GM18511 (cell line): ENCODE measurements at regions not wholly inside any gene's neighbourhood (a gene's known extent, or its start where the extent isn't known, plus 50 kb on each side); places are given as distances from the start of the nearest gene placed in this dataset.
"Not testable (repeated sequence)": the region's sequence is repeated elsewhere in the genome, so short reads cannot be mapped to it uniquely, and the experiment has no call there.

Experiments used
- ATAC-seq: cut with Tn5 transposase; IDR thresholded peaks from one replicate; pipeline ENCODE4 v1.9.1; 2021; ENCODE audit warnings: mild to moderate bottlenecking, moderate library complexity; ENCODE audit not compliant: unreplicated experiment

- ATAC-seq, result no peak
These were observed 1588.0 kb downstream of the SLITRK1 start for GRCh38 chr13:82294226-82294625.

DNA sequence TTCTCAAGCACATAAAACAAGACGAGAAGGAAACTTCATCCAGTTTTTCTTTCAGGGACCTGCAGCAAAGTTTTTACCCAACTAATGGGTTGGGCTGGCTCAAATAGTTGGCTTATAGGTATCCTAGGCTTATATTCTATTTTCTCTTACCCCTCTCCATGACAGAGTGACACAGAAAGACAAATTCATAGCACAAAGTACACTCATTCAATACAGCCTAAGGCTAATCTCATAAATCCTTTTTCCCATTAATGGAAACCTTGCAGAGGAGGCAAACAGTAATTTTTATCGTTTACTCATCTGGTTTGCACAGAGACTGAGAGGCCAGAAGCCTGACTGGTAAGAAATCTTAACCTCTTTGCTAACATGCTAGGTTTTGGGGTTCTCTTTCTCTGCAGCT, 1589.9 kb downstream of the SLITRK1 start:
- no peak for ATAC-seq

DNA sequence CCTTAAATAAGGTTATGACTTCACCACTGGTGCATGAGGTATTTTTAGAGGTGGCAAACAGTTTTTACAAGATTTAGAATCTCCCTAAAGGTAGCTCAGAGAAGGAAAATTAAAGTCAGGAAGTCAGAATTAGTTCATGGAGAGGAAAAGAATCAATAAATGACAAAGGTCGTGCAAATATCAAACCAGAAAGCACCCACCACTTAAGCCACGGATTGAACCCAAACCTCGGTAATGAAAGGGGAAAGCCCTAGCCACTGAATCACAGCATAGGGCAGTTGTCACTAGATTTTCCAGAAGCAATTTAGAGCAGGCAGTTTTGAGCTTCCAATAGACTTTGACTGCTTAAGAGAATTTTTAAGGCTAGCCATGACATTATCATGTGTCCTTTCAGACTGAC, 1590.4 kb downstream of the SLITRK1 start:
- ATAC-seq, result no peak

- ATAC-seq, result no peak
These were observed 1606.6 kb downstream of the SLITRK1 start for GRCh38 chr13:82275644-82276043.

GRCh38 chr13:82259284-82259683, 1623.0 kb downstream of the SLITRK1 start:
- no peak for ATAC-seq

DNA sequence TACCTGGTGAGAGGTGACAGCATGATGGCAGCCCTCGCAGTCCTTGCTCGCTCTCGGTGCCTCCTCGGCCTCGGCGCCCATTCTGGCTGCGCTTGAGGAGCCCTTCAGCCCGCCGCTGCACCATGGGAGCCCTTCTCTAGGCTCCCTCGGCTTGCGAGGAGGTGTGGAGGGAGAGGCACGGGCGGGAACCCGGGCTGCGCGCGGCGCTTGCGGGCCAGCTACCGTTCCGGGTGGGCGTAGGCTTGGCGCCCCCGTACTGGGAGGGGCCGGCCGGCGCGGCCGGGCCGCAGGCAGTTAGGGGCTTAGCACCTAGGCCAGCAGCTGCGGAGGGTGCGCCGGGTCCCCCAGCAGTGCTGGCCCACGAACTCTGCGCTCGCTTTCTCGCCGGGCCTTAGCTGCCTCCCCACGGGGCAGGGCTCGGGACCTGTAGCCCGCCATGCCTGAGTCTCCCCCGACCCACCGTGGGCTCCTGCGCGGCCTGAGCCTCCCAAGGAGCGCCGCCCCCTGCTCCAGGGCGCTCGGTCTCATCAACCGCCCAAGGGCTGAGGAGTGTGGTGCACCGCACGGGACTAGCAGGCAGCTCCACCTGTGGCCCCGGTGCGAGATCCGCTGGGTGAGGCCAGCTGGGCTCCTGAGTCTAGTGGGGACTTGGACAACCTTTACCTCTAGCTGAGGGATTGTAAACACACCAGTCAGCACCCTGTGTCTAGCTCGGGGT, 1624.3 kb downstream of the SLITRK1 start:
- ATAC-seq, result no peak

DNA sequence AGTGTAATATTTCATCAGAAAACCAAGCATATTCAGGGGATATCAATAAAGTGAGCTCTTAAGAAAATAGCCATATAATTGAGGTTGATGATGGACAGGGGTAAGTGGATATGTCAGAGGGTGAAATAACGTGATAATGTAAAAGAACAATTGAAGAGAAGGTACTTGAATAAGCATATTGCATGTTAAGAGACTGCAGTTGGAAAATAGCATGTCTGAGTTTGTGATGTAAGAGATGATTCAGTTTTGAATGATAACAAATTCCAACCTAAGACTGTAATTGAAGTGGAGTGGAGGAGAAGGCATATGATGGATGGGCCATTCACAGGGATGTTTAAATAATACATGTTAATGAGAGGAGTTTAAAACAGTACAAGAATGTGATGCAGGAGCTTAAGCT, 1633.5 kb downstream of the SLITRK1 start:
- ATAC-seq, result no peak

DNA sequence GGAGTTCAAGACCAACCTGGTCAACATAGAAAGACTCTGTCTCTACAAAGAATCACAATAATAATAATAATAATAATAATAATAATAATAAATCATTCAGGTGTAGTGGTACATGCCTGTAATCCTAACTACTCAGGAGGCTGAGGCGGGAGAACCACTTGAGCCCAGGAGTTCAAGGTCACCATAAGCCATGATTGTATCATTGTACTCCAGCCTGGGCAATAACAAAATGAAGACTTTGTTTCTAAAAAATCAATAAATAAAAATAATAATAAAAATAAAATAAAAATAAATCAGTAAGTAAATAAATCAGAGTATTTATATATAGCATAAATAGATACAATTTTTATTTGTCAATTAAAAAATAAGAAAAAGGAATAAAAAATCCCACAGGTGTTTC, 1636.4 kb downstream of the SLITRK1 start:
- ATAC-seq, result no peak

DNA sequence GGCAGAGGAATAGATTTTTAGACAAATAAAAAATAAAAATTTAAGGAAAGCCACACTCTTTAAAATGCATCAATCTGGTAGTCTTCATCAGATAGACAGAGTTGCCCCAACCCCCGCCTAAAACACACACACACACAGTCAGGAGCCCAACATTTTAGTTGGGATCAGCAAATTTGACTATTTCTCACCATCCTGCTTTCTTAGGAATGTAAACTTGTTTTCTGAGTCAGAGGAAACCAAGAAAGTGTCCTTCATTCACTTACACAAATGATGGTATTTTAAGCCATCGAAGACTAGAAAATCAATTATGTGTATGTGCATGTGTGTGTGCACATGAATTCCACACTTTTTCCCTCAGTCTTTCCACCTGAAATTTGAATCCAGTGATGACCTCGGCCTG, 1657.5 kb downstream of the SLITRK1 start:
- ATAC-seq, result no peak

GRCh38 chr13:82221621-82222020, 1660.7 kb downstream of the SLITRK1 start:
- ATAC-seq, result no peak

GRCh38 chr13:82220641-82221040, 1661.6 kb downstream of the SLITRK1 start:
- ATAC-seq, result no peak

GRCh38 chr13:82216165-82216564, 1666.1 kb downstream of the SLITRK1 start:
- ATAC-seq, result no peak

- no peak for ATAC-seq
These were observed 1667.9 kb downstream of the SLITRK1 start for GRCh38 chr13:82214341-82214740.

DNA sequence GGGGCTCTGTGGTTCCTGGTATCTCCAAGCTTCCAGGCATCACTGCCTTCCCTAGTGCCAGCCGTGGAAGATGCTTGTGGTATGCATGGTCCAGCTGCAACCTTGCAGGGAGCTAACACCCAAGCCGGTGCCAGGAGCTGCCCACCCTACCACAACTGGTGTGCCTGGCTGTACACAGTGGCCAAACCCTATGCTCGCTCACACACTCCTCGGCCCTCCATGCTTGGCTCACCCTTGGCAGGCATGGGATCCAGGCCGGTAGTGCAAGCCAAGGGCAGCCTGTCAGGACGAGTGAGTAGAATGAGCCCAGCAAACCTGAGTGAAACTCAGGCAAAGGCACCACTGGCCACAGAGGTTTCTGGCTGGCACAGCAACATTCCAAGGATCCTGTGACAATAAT, 1676.0 kb downstream of the SLITRK1 start:
- ATAC-seq, result no peak

DNA sequence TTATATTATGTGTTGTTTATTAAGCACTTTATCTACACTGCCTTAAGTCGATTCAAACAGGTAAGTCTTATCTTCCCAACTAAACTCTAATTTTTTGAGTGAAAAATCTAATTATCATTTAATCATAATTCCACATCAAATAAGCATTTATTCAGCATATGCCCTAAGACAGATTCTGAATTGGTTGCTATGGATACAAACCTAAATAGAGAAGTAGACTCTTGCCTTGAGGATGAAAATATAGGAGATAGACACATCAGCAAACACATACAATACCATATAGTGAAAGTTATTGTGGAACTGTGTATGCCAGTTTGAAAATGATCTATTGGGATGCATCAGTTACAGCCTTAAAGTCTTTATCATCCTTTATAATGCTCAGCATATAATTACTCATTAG, 1679.9 kb downstream of the SLITRK1 start:
- no peak for ATAC-seq

DNA sequence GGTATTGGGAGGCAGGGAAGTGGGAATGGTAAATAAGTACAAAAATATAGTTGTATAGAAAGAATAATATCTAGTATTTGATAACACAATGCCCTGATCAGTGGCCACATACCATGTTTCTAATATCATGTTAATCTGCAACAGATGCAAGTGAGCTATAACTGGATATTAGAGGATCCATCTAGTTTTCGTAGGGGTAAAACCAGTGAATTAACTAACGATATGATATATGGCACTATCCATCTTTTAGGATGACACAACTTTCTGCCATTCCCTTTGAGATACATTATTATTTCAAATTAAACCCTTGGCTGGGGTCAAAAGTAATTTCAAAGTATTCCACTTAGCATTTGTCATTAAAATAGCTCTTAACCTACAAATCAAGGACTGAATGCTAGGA, 1686.2 kb downstream of the SLITRK1 start:
- ATAC-seq, result no peak

DNA sequence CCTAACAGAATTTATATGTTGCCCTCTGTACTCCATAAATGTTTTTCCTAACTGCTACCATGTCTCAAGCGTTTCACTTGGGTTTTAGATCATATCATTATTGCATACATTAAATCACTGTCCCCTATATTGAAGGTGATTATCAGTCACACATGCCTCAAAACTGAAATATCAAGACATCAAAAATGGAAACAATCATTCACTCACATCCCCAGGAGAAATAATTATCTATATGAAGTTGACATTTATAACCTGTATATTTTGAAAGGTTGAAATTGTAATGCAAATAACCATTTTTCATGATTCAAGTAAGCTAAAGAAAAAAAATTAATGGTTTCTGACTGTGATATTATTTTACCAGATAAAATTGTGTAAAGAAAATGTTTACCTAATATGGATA, 1695.0 kb downstream of the SLITRK1 start:
- ATAC-seq, result no peak

GRCh38 chr13:82176751-82177150, 1705.5 kb downstream of the SLITRK1 start:
- ATAC-seq, result no peak

- no peak for ATAC-seq
These were observed 1716.7 kb downstream of the SLITRK1 start for GRCh38 chr13:82165396-82166174.

- not testable (repeated sequence) for ATAC-seq
These were observed 1717.4 kb downstream of the SLITRK1 start for GRCh38 chr13:82164780-82165395.

GRCh38 chr13:82147526-82147925, 1734.7 kb downstream of the SLITRK1 start:
- no peak for ATAC-seq

GRCh38 chr13:82136880-82137279, 1745.4 kb downstream of the SLITRK1 start:
- no peak for ATAC-seq
